IPS-18a (cell line): ENCODE measurements at regions not wholly inside any gene's neighbourhood (a gene's known extent, or its start where the extent isn't known, plus 50 kb on each side); places are given as distances from the start of the nearest gene placed in this dataset.

Source experiments
- H3K27ac ChIP-seq: one replicate; pipeline ENCODE4 v1.5.1; 2013; ENCODE audit warnings: low read length
- H3K27me3 ChIP-seq: one replicate; pipeline ENCODE4 v1.6.1; 2013; ENCODE audit warnings: mild to moderate bottlenecking, low read length; ENCODE audit not compliant: control insufficient read depth, insufficient read depth
- H3K36me3 ChIP-seq: one replicate; pipeline ENCODE4 v1.6.1; 2013; ENCODE audit warnings: low read depth, low read length; ENCODE audit not compliant: control insufficient read depth
- H3K4me1 ChIP-seq: one replicate; pipeline ENCODE4 v1.6.1; 2013; ENCODE audit warnings: low read depth, low read length; ENCODE audit not compliant: control insufficient read depth
- H3K4me3 ChIP-seq: one replicate; pipeline ENCODE4 v1.5.1; 2013; ENCODE audit warnings: low read length
- H3K9ac ChIP-seq: one replicate; pipeline ENCODE4 v1.6.1; 2013; ENCODE audit warnings: mild to moderate bottlenecking, low read length, moderate library complexity
- H3K9me3 ChIP-seq: one replicate; pipeline ENCODE4 v1.6.1; 2013; ENCODE audit warnings: low read depth, low read length; ENCODE audit not compliant: control insufficient read depth

GRCh38 chr10:8301333-8301732 is 246.8 kb downstream of the GATA3 start:
- H3K36me3 ChIP-seq, result no peaks in the 10 kb centered on the region

GRCh38 chr10:8301831-8302230 is 247.3 kb downstream of the GATA3 start:
- H3K27ac ChIP-seq, result no peak overlapping the region
- no peak overlapping the region for H3K4me3 ChIP-seq
- H3K9me3 ChIP-seq, result no peaks in the 10 kb centered on the region
- peaks cover 10% of the 10 kb centered on the region for H3K27me3 ChIP-seq
- no peaks in the 10 kb centered on the region for H3K36me3 ChIP-seq
- H3K4me1 ChIP-seq, result peaks cover 6% of the 10 kb centered on the region
- H3K9ac ChIP-seq, result no peak overlapping the region

More at GRCh38 chr10:8301333-8301732, 246.8 kb downstream of the GATA3 start:
- Histone ChIP-seq H3K9ac (no peak overlapping the region), H3K9me3 (no peaks in the 10 kb centered on the region), H3K4me1 (peaks cover under 1% of the 10 kb centered on the region), H3K27me3 (peaks cover 12% of the 10 kb centered on the region), H3K4me3 (no peak overlapping the region), H3K27ac (no peak overlapping the region)

- Histone ChIP-seq H3K27me3 (peaks cover 8% of the 10 kb centered on the region), H3K27ac (no peak overlapping the region), H3K36me3 (no peaks in the 10 kb centered on the region)
Measured at GRCh38 chr10:8302565-8302964, 248.1 kb downstream of the GATA3 start.

GRCh38 chr10:8304861-8305260 is 250.4 kb downstream of the GATA3 start:
- Histone ChIP-seq H3K4me3 (no peak overlapping the region), H3K36me3 (no peaks in the 10 kb centered on the region), H3K9me3 (no peaks in the 10 kb centered on the region), H3K27me3 (no peaks in the 10 kb centered on the region), H3K9ac (no peak overlapping the region), H3K4me1 (peaks cover 9% of the 10 kb centered on the region), H3K27ac (no peak overlapping the region)

More at GRCh38 chr10:8302565-8302964, 248.1 kb downstream of the GATA3 start:
- Histone ChIP-seq H3K4me1 (peaks cover 9% of the 10 kb centered on the region), H3K9me3 (no peaks in the 10 kb centered on the region), H3K9ac (no peak overlapping the region), H3K4me3 (no peak overlapping the region)

DNA sequence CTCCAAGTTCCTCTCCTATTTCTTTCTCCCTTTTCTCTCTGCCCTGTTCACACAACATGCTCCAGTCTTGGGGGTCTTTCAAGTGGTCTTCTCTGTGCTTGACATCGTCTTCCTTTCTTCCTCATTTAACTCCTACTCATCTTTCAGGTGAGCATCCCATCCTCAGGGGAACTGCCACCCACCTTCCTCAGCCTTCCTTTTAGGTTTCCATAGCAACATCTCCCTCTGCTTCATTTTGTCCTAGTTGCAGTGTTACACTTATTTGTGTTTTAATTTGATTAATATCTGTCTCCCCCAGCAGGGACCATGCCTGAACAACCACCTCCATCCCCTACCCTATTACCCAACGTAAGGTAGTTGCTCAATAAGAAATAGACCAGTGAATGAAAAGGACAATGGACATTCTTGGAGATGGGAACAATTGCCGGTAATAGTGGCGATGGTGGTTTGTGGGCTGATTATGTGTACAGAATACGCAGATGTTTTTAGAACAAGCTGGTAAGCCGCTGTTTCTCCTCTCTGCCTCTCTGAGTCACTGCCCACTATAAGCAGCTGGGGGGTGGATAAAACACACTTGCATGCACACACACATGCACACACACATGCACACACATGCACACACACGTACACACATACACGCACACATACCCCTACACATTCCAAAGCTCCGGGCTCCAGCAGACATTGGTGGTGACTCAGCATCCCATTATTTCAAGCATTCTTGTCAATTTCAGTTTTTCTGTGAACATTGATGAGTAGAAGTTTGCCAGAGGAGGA is 251.6 kb downstream of the GATA3 start:
- H3K9ac ChIP-seq, result no peak overlapping the region
- no peak overlapping the region for H3K4me3 ChIP-seq
- no peak overlapping the region for H3K27ac ChIP-seq
- peaks cover 9% of the 10 kb centered on the region for H3K4me1 ChIP-seq
- H3K27me3 ChIP-seq, result no peaks in the 10 kb centered on the region
- no peaks in the 10 kb centered on the region for H3K36me3 ChIP-seq
- no peaks in the 10 kb centered on the region for H3K9me3 ChIP-seq

DNA sequence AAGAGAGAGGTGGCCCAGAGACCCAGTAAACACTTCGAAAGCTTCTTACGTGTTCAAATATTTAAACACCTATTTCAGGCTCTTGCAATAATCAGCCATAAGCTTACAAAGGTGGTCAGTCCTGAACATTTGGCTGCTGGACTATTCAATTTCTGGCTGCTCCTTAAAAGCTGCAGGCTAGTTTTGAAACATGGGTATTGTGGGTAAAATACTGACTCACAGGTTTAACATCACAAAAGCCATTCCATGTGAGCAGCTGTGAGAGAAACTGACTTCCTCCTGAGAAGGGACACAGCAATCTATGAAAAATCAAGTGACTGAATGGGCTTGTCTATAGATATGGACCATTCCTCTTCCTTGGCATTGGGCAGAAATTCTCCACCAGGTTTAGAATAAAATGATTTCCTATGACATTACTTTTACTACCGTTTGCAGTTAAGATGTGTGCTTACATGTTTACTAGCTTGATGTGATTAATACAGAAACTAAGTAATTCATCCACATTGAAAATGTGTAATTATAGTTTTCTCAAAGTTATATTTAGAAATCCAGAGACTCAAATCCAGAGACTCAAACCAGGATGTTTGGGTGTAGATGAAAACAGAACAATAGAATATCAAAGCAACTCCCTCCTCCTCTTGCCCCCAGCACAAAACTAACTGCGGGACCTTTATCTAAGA is 252.3 kb downstream of the GATA3 start:
- H3K36me3 ChIP-seq, result no peaks in the 10 kb centered on the region
- H3K27ac ChIP-seq, result no peak overlapping the region
- H3K9me3 ChIP-seq, result no peaks in the 10 kb centered on the region
- no peak overlapping the region for H3K9ac ChIP-seq
- H3K4me1 ChIP-seq, result peaks cover 9% of the 10 kb centered on the region
- H3K4me3 ChIP-seq, result no peak overlapping the region
- no peaks in the 10 kb centered on the region for H3K27me3 ChIP-seq

DNA sequence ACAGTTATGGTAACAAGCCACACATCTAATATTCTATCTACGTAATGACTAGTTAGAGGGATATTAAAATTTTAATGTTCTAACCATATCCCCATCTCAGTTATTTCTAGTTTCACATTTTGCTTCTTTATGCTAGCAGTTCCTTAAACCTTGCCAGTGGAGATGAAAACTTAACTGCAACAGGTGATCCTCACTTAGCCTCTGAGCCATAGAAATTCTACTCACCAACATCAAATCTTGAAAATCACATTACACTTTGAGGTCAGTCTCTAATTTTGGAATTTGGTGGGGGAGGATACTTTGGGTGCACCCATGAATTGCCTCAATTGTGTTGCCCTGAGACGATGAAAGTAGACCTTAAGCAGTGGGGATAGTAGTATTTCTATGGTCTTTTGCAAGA is 256.4 kb downstream of the GATA3 start:
- Histone ChIP-seq H3K4me1 (peaks cover 9% of the 10 kb centered on the region), H3K9me3 (no peaks in the 10 kb centered on the region), H3K36me3 (no peaks in the 10 kb centered on the region), H3K27me3 (no peaks in the 10 kb centered on the region), H3K9ac (no peak overlapping the region), H3K4me3 (no peak overlapping the region), H3K27ac (no peak overlapping the region)

DNA sequence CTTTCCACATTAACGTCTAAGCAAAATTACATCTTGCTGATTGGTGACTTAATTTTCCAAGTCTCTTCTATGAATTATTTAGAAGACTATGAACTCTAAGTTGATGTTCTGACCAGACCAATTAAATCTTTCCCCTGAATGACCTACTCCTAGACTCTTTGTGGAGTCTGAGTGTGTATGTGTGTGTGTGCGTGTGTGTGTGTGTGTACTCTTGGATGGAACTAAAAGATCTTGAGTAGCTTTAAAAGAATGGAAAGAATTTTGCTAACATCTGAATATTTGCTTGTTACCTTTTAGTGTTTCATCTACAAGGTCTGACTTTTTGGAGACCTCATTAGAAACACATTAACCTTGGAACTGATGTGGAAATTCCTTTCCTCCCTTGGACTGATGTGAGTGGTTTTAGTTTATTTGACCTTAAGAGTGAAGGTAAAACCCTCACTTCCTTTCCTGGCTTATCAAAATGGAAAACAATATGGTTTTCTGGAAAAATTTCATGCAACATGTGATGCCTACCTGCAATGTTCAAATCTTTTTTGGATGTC is 257.1 kb downstream of the GATA3 start:
- no peaks in the 10 kb centered on the region for H3K36me3 ChIP-seq
- no peak overlapping the region for H3K27ac ChIP-seq
- H3K9me3 ChIP-seq, result no peaks in the 10 kb centered on the region
- H3K4me1 ChIP-seq, result peaks cover 6% of the 10 kb centered on the region
- H3K4me3 ChIP-seq, result no peak overlapping the region
- H3K9ac ChIP-seq, result no peak overlapping the region
- H3K27me3 ChIP-seq, result no peaks in the 10 kb centered on the region

DNA sequence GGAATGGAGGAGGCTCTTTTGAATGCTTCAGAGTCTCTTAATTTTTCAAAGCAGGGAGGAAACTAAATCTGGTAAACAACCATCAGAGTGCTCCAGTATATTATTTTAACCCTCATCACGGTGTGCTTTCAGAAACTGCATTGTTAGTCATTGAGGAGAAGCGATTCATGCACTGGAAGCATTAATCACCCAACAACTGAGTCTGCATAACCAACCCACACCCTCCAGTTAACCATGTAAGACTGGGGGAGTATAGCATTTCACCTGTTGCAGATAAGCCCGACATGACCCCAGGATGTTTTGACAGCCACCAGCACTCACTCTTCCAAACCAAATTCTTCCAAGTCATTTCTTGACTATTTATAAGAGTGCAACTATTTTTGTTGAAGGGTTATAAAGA is 257.6 kb downstream of the GATA3 start:
- Histone ChIP-seq H3K4me1 (peaks cover 1% of the 10 kb centered on the region), H3K9ac (no peak overlapping the region), H3K27ac (no peak overlapping the region), H3K36me3 (no peaks in the 10 kb centered on the region), H3K9me3 (no peaks in the 10 kb centered on the region), H3K27me3 (no peaks in the 10 kb centered on the region), H3K4me3 (no peak overlapping the region)

- H3K4me3 ChIP-seq, result no peak overlapping the region
- no peaks in the 10 kb centered on the region for H3K4me1 ChIP-seq
- H3K27me3 ChIP-seq, result no peaks in the 10 kb centered on the region
- H3K9ac ChIP-seq, result no peak overlapping the region
- no peak overlapping the region for H3K27ac ChIP-seq
- H3K36me3 ChIP-seq, result no peaks in the 10 kb centered on the region
- H3K9me3 ChIP-seq, result no peaks in the 10 kb centered on the region
Measured at GRCh38 chr10:8312781-8313180, 258.3 kb downstream of the GATA3 start.

- Histone ChIP-seq H3K36me3 (no peaks in the 10 kb centered on the region), H3K27me3 (no peaks in the 10 kb centered on the region), H3K9ac (no peak overlapping the region), H3K4me3 (no peak overlapping the region), H3K9me3 (no peaks in the 10 kb centered on the region), H3K4me1 (no peaks in the 10 kb centered on the region), H3K27ac (no peak overlapping the region)
Measured at GRCh38 chr10:8314486-8314885, 260.0 kb downstream of the GATA3 start.
